Cardiac muscle cell (in vitro differentiated cells and primary cell): ENCODE measurements at regions not wholly inside any gene's neighbourhood (a gene's known extent, or its start where the extent isn't known, plus 50 kb on each side); places are given as distances from the start of the nearest gene placed in this dataset.

Experiments used
- DNase-seq, 2 donors: peaks; one replicate each; pipeline versions ENCODE4 v3.0.0 to v3.0.0-alpha.2; 2010 to 2017; ENCODE audit warnings: low read depth in 1 of 2, low spot score in 1 of 2
- H3K27ac ChIP-seq: fragments of 200-600 bp; sonication (generic); 2 replicates; pipeline ENCODE4 v1.5.1; 2016
- H3K27me3 ChIP-seq: fragments of 200-600 bp; sonication (generic); 2 replicates; pipeline ENCODE4 v1.6.0; 2016; ENCODE audit warnings: control low read depth
- H3K36me3 ChIP-seq: fragments of 200-600 bp; sonication (generic); 2 replicates; pipeline ENCODE4 v1.5.1; 2016; ENCODE audit warnings: control low read depth
- H3K4me1 ChIP-seq: fragments of 200-600 bp; sonication (generic); 2 replicates; pipeline ENCODE4 v1.8.1; 2017; ENCODE audit warnings: low read depth, mild to moderate bottlenecking, mixed run types
- H3K4me3 ChIP-seq: fragments of 200-600 bp; sonication (generic); 2 replicates; pipeline ENCODE4 v1.5.1; 2016; ENCODE audit warnings: mild to moderate bottlenecking
- H3K9me3 ChIP-seq: fragments of 200-600 bp; sonication (generic); 2 replicates; pipeline ENCODE4 v1.5.1; 2017; ENCODE audit warnings: low read depth, mild to moderate bottlenecking, control low read depth
- TF ChIP-seq, protein P1 (sequence below): IDR thresholded peaks from 2 replicates; pipeline ENCODE4 v1.5.1; 2012; ENCODE audit warnings: low read depth, mild to moderate bottlenecking, low read length

GRCh38 chr9:88784960-88785359 lies 206.3 kb upstream of the S1PR3 start:
- no peaks in the 10 kb centered on the region for H3K27me3 ChIP-seq
- no peak overlapping the region for H3K27ac ChIP-seq
- TF ChIP-seq, protein P1, sequence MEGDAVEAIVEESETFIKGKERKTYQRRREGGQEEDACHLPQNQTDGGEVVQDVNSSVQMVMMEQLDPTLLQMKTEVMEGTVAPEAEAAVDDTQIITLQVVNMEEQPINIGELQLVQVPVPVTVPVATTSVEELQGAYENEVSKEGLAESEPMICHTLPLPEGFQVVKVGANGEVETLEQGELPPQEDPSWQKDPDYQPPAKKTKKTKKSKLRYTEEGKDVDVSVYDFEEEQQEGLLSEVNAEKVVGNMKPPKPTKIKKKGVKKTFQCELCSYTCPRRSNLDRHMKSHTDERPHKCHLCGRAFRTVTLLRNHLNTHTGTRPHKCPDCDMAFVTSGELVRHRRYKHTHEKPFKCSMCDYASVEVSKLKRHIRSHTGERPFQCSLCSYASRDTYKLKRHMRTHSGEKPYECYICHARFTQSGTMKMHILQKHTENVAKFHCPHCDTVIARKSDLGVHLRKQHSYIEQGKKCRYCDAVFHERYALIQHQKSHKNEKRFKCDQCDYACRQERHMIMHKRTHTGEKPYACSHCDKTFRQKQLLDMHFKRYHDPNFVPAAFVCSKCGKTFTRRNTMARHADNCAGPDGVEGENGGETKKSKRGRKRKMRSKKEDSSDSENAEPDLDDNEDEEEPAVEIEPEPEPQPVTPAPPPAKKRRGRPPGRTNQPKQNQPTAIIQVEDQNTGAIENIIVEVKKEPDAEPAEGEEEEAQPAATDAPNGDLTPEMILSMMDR = no peak
- H3K36me3 ChIP-seq = no peaks in the 10 kb centered on the region
- H3K4me1 ChIP-seq = peaks cover 16% of the 10 kb centered on the region
- DNase-seq = no peak
- H3K9me3 ChIP-seq = no peaks in the 10 kb centered on the region
- H3K4me3 ChIP-seq = no peak overlapping the region

GRCh38 chr9:88786291-88787079 lies 204.8 kb upstream of the S1PR3 start:
- H3K4me3 ChIP-seq = no peak overlapping the region
- peak overlapping the region; percentile 62 for H3K27ac ChIP-seq

GRCh38 chr9:88789785-88790184 lies 201.5 kb upstream of the S1PR3 start:
- DNase-seq = peak in 1 of 2 donors; percentile 56
- H3K9me3 ChIP-seq = no peaks in the 10 kb centered on the region
- TF ChIP-seq, protein P1 = no peak

More at GRCh38 chr9:88786291-88787079, 204.8 kb upstream of the S1PR3 start:
- no peaks in the 10 kb centered on the region for H3K9me3 ChIP-seq
- H3K4me1 ChIP-seq = peaks cover 16% of the 10 kb centered on the region
- peak; percentile 32 to 33 for DNase-seq
- TF ChIP-seq, protein P1 = no peak
- no peaks in the 10 kb centered on the region for H3K36me3 ChIP-seq
- H3K27me3 ChIP-seq = no peaks in the 10 kb centered on the region

DNA sequence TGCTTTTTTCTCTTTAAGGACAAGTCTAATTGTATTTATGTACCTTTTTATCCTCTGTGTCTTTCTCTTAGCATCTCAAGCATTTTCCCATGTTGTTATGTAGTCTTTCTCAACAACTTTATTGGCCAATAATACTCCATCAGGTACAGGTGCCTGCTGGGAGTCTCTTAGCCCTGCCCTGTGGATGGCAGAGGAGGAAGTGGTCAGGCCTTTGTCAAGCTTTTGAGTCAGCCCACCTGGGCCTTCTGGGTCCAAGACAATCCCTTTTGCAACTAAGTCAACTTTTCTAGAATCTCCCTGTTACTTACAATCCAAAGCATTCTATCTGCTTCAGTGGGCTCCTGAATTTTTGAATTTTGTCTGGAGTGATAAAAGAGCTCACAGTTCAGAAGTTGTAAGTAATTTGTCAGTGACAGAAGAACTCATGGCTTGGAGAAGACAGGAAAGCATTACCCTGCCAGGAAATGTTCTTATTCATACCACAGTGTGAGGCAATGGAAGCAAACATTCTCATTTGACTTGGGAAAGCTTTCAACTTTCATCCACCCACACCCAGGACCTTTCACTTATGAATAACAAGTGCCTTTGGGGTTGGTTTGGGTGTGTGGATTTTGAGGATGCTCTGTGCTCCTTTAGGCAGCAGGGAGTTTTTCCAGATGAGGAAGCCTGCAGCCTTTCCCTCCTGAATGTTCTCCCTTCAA lies 200.0 kb upstream of the S1PR3 start:
- peak in 1 of 2 donors; percentile 90 for DNase-seq
- no peak overlapping the region for H3K27ac ChIP-seq
- no peaks in the 10 kb centered on the region for H3K9me3 ChIP-seq
- H3K4me1 ChIP-seq = peaks cover 28% of the 10 kb centered on the region
- H3K36me3 ChIP-seq = no peaks in the 10 kb centered on the region
- no peaks in the 10 kb centered on the region for H3K27me3 ChIP-seq
- H3K4me3 ChIP-seq = no peak overlapping the region
- TF ChIP-seq, protein P1 = no peak

More at GRCh38 chr9:88789785-88790184, 201.5 kb upstream of the S1PR3 start:
- no peak overlapping the region for H3K27ac ChIP-seq
- no peak overlapping the region for H3K4me3 ChIP-seq
- H3K36me3 ChIP-seq = no peaks in the 10 kb centered on the region
- peaks cover 30% of the 10 kb centered on the region for H3K4me1 ChIP-seq
- H3K27me3 ChIP-seq = no peaks in the 10 kb centered on the region

GRCh38 chr9:88792502-88792901 lies 198.8 kb upstream of the S1PR3 start:
- no peaks in the 10 kb centered on the region for H3K36me3 ChIP-seq
- H3K27me3 ChIP-seq = no peaks in the 10 kb centered on the region
- TF ChIP-seq, protein P1 = no peak
- DNase-seq = no peak
- no peak overlapping the region for H3K4me3 ChIP-seq
- no peak overlapping the region for H3K27ac ChIP-seq
- H3K9me3 ChIP-seq = no peaks in the 10 kb centered on the region
- H3K4me1 ChIP-seq = peaks cover 16% of the 10 kb centered on the region
